Fibroblast of lung (primary cell): ENCODE measurements at regions not wholly inside any gene's neighbourhood (a gene's known extent, or its start where the extent isn't known, plus 50 kb on each side); places are given as distances from the start of the nearest gene placed in this dataset.

Experiments
- CTCF ChIP-seq, 2 donors: IDR thresholded peaks in 1 of 2; conservative IDR thresholded peaks in 1 of 2; 1 replicate in 1 of 2; 2 replicates in 1 of 2; pipeline ENCODE4 v1.5.1; 2011 to 2012; ENCODE audit warnings: low read length in 2 of 2, control low read depth in 1 of 2, inconsistent platforms in 1 of 2, low read depth in 1 of 2, mild to moderate bottlenecking in 1 of 2
- EZH2 ChIP-seq: IDR thresholded peaks from 2 replicates; pipeline ENCODE4 v1.5.1; 2012; ENCODE audit warnings: low read length, control low read depth, mild to moderate bottlenecking; ENCODE audit errors: missing control alignments

GRCh38 chr3:137163241-137163871 lies 205.6 kb downstream of the IL20RB start:
- TF ChIP-seq CTCF (conservative IDR thresholded peaks at IDR 0.05 in 1 of 2, IDR thresholded peaks at IDR 0.05 in 1 of 2; ENCODE audit: low read depth in 1 of 2, low read length in 2 of 2) (no peak), EZH2 (no peak)
